GM23248 (cell line): ENCODE measurements at regions not wholly inside any gene's neighbourhood (a gene's known extent, or its start where the extent isn't known, plus 50 kb on each side); places are given as distances from the start of the nearest gene placed in this dataset.

Source experiments
- DNase-seq: peaks from one replicate; pipeline ENCODE4 v3.0.0-alpha.2; 2015
- H2AFZ ChIP-seq: fragments of 200-600 bp; sonication (generic); 2 replicates; pipeline ENCODE4 v1.6.1; 2016; ENCODE audit warnings: antibody characterized with exemption
- H3F3A ChIP-seq: fragments of 200-600 bp; sonication (generic); 2 replicates; pipeline ENCODE4 v1.6.1; 2016; ENCODE audit warnings: mild to moderate bottlenecking, antibody characterized with exemption, mixed run types; ENCODE audit not compliant: insufficient read depth
- H3K27ac ChIP-seq: fragments of 200-600 bp; sonication (generic); 2 replicates; pipeline ENCODE4 v1.5.1; 2016; ENCODE audit warnings: mild to moderate bottlenecking
- H3K27me3 ChIP-seq: fragments of 200-600 bp; sonication (generic); replicated peaks from 2 replicates; pipeline ENCODE4 v1.6.1; 2016; ENCODE audit warnings: mild to moderate bottlenecking; ENCODE audit not compliant: insufficient read depth
- H3K36me3 ChIP-seq: fragments of 200-600 bp; sonication (generic); 2 replicates; pipeline ENCODE4 v1.6.1; 2016; ENCODE audit warnings: low read depth, mild to moderate bottlenecking
- H3K4me1 ChIP-seq: fragments of 200-600 bp; sonication (generic); 2 replicates; pipeline ENCODE4 v1.6.1; 2016; ENCODE audit warnings: mild to moderate bottlenecking; ENCODE audit not compliant: insufficient read depth
- H3K4me2 ChIP-seq: fragments of 200-600 bp; sonication (generic); one replicate; pipeline ENCODE4 v1.6.1; 2016; ENCODE audit warnings: mild to moderate bottlenecking; ENCODE audit not compliant: unreplicated experiment
- H3K4me3 ChIP-seq: fragments of 200-600 bp; sonication (generic); 2 replicates; pipeline ENCODE4 v1.5.1; 2016; ENCODE audit warnings: mild to moderate bottlenecking
- H3K79me2 ChIP-seq: fragments of 200-600 bp; sonication (generic); 2 replicates; pipeline ENCODE4 v1.6.1; 2016; ENCODE audit warnings: mild to moderate bottlenecking; ENCODE audit not compliant: insufficient read depth
- H3K9ac ChIP-seq: fragments of 200-600 bp; sonication (generic); 2 replicates; pipeline ENCODE4 v1.6.1; 2016; ENCODE audit warnings: mild to moderate bottlenecking
- H3K9me2 ChIP-seq: fragments of 200-600 bp; sonication (generic); 2 replicates; pipeline ENCODE4 v1.6.1; 2016; ENCODE audit warnings: mixed run types, mild to moderate bottlenecking, moderate library complexity; ENCODE audit not compliant: insufficient read depth
- H3K9me3 ChIP-seq: fragments of 200-600 bp; sonication (generic); one replicate; pipeline ENCODE4 v1.6.1; 2017; ENCODE audit warnings: low read depth
- H4K20me1 ChIP-seq: fragments of 200-600 bp; sonication (generic); 2 replicates; pipeline ENCODE4 v1.6.0; 2016; ENCODE audit not compliant: insufficient read depth
- EZH2 ChIP-seq: fragments of 200-600 bp; sonication (generic); IDR thresholded peaks from 2 replicates; pipeline ENCODE4 v1.6.1; 2018; ENCODE audit warnings: antibody characterized with exemption, mild to moderate bottlenecking; ENCODE audit not compliant: insufficient read depth, poor library complexity, severe bottlenecking
- EZH2phosphoT487 ChIP-seq: fragments of 200-600 bp; sonication (generic); IDR thresholded peaks from 2 replicates; pipeline ENCODE4 v1.6.1; 2018; ENCODE audit warnings: antibody characterized with exemption, moderate library complexity, mild to moderate bottlenecking, low read depth; ENCODE audit not compliant: insufficient read depth
- WGBS, 2 experiments: methylation state at CpG; one replicate each; pipeline ENCODE4 v1.1.6; 2015 to 2017; ENCODE audit warnings: low lambda C conversion rate in 2 of 2, low coverage in 1 of 2; ENCODE audit errors: missing lambda C conversion rate in 2 of 2; 5-methylcytosine and 5-hydroxymethylcytosine counted together
- in situ Hi-C: fragments of 300-500 bp; cut with MboI; formaldehyde crosslinking; loops from 2 replicates; pipeline ENCODE4 v1.15.0; 2020

GRCh38 chr9:75636427-75637045 is 253.9 kb upstream of the PCSK5 start:
- no peak for DNase-seq
- H3K9me3 ChIP-seq: no peaks in the 10 kb centered on the region
- 26 to 33% methylated on average over 4 of the region's 4 CpGs for WGBS, 2 experiments
- no peaks in the 10 kb centered on the region for H3F3A ChIP-seq
- in situ Hi-C loops: no loop called here
- H3K79me2 ChIP-seq: no peaks in the 10 kb centered on the region
- H3K4me3 ChIP-seq: no peak overlapping the region
- H2AFZ ChIP-seq: no peak overlapping the region
- H3K4me1 ChIP-seq: no peaks in the 10 kb centered on the region
- H3K9ac ChIP-seq: no peak overlapping the region
- no peaks in the 10 kb centered on the region for H3K27me3 ChIP-seq
- no peak for TF ChIP-seq EZH2phosphoT487
- TF ChIP-seq EZH2: no peak
- H4K20me1 ChIP-seq: no peaks in the 10 kb centered on the region
- no peak overlapping the region for H3K27ac ChIP-seq
- no peaks in the 10 kb centered on the region for H3K36me3 ChIP-seq
- H3K9me2 ChIP-seq: no peaks in the 10 kb centered on the region
- H3K4me2 ChIP-seq: no peak overlapping the region

GRCh38 chr9:75639971-75640610 is 250.4 kb upstream of the PCSK5 start:
- Histone ChIP-seq H3K4me1 (no peaks in the 10 kb centered on the region), H3K9me2 (no peaks in the 10 kb centered on the region), H3K4me3 (no peak overlapping the region), H3K27ac (no peak overlapping the region), H2AFZ (no peak overlapping the region), H3F3A (no peaks in the 10 kb centered on the region), H3K4me2 (no peak overlapping the region), H3K9me3 (no peaks in the 10 kb centered on the region), H3K9ac (no peak overlapping the region), H3K36me3 (no peaks in the 10 kb centered on the region), H4K20me1 (no peaks in the 10 kb centered on the region), H3K27me3 (no peaks in the 10 kb centered on the region), H3K79me2 (no peaks in the 10 kb centered on the region)
- in situ Hi-C loops: no loop called here
- TF ChIP-seq EZH2 (no peak), EZH2phosphoT487 (no peak)
- 47 to 83% methylated on average over 1 of the region's 1 CpG for WGBS, 2 experiments
- no peak for DNase-seq

GRCh38 chr9:75642522-75642921 is 248.0 kb upstream of the PCSK5 start:
- Histone ChIP-seq H3K79me2 (no peaks in the 10 kb centered on the region), H4K20me1 (no peaks in the 10 kb centered on the region), H3K9me2 (no peaks in the 10 kb centered on the region), H3K9me3 (no peaks in the 10 kb centered on the region), H3K4me2 (no peak overlapping the region), H3F3A (no peaks in the 10 kb centered on the region), H3K4me1 (no peaks in the 10 kb centered on the region), H3K27me3 (no peaks in the 10 kb centered on the region), H3K9ac (no peak overlapping the region), H3K36me3 (no peaks in the 10 kb centered on the region), H3K4me3 (no peak overlapping the region), H3K27ac (no peak overlapping the region), H2AFZ (no peak overlapping the region)
- in situ Hi-C loops: no loop called here
- DNase-seq: no peak
- TF ChIP-seq EZH2 (no peak), EZH2phosphoT487 (no peak)

GRCh38 chr9:75644649-75645048 is 245.8 kb upstream of the PCSK5 start:
- H3K4me3 ChIP-seq: no peak overlapping the region
- no peaks in the 10 kb centered on the region for H3K9me3 ChIP-seq
- no peaks in the 10 kb centered on the region for H4K20me1 ChIP-seq
- no peaks in the 10 kb centered on the region for H3K79me2 ChIP-seq
- no peak overlapping the region for H3K9ac ChIP-seq
- H3F3A ChIP-seq: no peaks in the 10 kb centered on the region
- no peaks in the 10 kb centered on the region for H3K36me3 ChIP-seq
- H3K27me3 ChIP-seq: no peaks in the 10 kb centered on the region
- no peak for DNase-seq
- in situ Hi-C loops: no loop called here
- TF ChIP-seq EZH2phosphoT487 (no peak), EZH2 (no peak)
- no peaks in the 10 kb centered on the region for H3K4me1 ChIP-seq
- H2AFZ ChIP-seq: no peak overlapping the region
- WGBS, 2 experiments: 15 to 61% methylated on average over 1 to 2 of the region's 2 CpGs
- no peak overlapping the region for H3K4me2 ChIP-seq
- no peaks in the 10 kb centered on the region for H3K9me2 ChIP-seq
- no peak overlapping the region for H3K27ac ChIP-seq
